ENCODE measurements at regions not wholly inside any gene's neighbourhood (a gene's known extent, or its start where the extent isn't known, plus 50 kb on each side); places are given as distances from the start of the nearest gene placed in this dataset.
"Not testable (repeated sequence)": the region's sequence is repeated elsewhere in the genome, so short reads cannot be mapped to it uniquely, and the experiment has no call there.

DNA sequence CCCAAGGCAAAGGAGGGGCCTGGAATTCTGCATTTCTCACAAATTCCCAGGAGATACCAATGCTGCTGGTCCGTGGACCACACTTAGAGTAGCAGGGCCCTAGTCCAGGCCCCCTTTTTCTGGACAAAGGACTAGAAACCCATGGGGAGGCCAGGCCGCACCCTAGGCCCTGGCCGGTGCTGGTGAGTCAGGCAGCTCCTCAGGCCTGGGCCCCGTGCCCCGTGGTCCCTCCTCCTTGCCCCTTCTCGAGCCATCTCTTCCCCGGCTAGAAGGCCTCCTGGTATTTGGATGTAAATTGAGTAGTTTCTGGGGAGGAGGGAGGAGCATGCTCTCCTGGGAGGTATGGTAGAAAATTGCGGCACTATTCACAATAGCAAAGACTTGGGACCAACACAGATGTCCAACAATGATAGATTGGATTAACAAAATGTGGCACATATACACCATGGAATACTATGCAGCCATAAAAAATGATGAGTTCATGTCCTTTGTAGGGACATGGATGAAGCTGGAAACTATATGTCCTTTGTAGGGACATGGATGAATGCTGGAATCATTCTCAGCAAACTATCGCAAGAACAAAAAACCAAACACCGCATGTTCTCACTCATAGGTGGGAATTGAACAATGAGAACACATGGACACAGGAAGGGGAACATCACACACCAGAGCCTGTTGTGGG lies 91.9 kb downstream of the KATNIP start:
- TF ChIP-seq, protein P1, sequence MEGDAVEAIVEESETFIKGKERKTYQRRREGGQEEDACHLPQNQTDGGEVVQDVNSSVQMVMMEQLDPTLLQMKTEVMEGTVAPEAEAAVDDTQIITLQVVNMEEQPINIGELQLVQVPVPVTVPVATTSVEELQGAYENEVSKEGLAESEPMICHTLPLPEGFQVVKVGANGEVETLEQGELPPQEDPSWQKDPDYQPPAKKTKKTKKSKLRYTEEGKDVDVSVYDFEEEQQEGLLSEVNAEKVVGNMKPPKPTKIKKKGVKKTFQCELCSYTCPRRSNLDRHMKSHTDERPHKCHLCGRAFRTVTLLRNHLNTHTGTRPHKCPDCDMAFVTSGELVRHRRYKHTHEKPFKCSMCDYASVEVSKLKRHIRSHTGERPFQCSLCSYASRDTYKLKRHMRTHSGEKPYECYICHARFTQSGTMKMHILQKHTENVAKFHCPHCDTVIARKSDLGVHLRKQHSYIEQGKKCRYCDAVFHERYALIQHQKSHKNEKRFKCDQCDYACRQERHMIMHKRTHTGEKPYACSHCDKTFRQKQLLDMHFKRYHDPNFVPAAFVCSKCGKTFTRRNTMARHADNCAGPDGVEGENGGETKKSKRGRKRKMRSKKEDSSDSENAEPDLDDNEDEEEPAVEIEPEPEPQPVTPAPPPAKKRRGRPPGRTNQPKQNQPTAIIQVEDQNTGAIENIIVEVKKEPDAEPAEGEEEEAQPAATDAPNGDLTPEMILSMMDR (IDR thresholded peaks at IDR 0.05), result not testable (repeated sequence)
- not testable (repeated sequence) for TF ChIP-seq EP300 (IDR thresholded peaks at IDR 0.05)
